ENCODE measurements at regions not wholly inside any gene's neighbourhood (a gene's known extent, or its start where the extent isn't known, plus 50 kb on each side); places are given as distances from the start of the nearest gene placed in this dataset.

DNA sequence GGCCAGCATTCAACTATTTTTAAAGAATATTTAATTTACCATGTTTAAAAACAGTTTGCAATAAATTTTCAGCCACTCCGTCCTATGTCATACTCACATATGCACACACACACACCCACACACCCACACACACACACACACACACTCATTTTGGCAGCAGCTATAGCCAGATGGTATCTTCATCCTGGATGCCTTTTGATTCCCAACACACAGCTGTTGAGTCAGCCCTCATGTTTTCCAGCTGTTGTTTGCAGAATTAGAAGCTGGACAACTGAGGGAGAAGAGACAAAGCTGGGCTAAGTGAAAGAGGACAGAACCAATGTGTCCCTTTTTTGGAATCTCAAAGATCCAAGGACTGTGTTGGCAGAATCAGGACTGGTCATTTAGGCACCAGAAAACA, 80.0 kb upstream of the EGLN3 start:
- TF ChIP-seq, protein P1, sequence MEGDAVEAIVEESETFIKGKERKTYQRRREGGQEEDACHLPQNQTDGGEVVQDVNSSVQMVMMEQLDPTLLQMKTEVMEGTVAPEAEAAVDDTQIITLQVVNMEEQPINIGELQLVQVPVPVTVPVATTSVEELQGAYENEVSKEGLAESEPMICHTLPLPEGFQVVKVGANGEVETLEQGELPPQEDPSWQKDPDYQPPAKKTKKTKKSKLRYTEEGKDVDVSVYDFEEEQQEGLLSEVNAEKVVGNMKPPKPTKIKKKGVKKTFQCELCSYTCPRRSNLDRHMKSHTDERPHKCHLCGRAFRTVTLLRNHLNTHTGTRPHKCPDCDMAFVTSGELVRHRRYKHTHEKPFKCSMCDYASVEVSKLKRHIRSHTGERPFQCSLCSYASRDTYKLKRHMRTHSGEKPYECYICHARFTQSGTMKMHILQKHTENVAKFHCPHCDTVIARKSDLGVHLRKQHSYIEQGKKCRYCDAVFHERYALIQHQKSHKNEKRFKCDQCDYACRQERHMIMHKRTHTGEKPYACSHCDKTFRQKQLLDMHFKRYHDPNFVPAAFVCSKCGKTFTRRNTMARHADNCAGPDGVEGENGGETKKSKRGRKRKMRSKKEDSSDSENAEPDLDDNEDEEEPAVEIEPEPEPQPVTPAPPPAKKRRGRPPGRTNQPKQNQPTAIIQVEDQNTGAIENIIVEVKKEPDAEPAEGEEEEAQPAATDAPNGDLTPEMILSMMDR (IDR thresholded peaks at IDR 0.05; ENCODE audit: borderline replicate concordance, extremely low read depth, insufficient read depth) = no peak
- H3K4me1 ChIP-seq (ENCODE audit: control insufficient read depth in 2 of 3, insufficient read depth in 2 of 3, low read depth in 1 of 3, low read length in 3 of 3) = no peaks in the 10 kb centered on the region
- no peak overlapping the region for H3K4me3 ChIP-seq (ENCODE audit: low read length in 3 of 3)
- no peak overlapping the region for H3K27ac ChIP-seq (ENCODE audit: low read depth in 2 of 2, low read length in 2 of 2)
- H3K9ac ChIP-seq (ENCODE audit: low read length in 3 of 3) = no peak overlapping the region
- H3K36me3 ChIP-seq (ENCODE audit: control insufficient read depth in 2 of 3, insufficient read depth in 3 of 3, low read length in 3 of 3) = no peaks in the 10 kb centered on the region
- intact Hi-C loops (cut with DNase I) = no loop called here
- no peaks in the 10 kb centered on the region for H3K9me3 ChIP-seq (ENCODE audit: control insufficient read depth in 2 of 3, insufficient read depth in 1 of 3, low read length in 3 of 3)
- no peaks in the 10 kb centered on the region for H3K27me3 ChIP-seq (ENCODE audit: control insufficient read depth, insufficient read depth, low read length)
- DNase-seq (peak in 3 of 5 donors; percentile 56 to 89 (median 58)), FAIRE-seq (no peak)

DNA sequence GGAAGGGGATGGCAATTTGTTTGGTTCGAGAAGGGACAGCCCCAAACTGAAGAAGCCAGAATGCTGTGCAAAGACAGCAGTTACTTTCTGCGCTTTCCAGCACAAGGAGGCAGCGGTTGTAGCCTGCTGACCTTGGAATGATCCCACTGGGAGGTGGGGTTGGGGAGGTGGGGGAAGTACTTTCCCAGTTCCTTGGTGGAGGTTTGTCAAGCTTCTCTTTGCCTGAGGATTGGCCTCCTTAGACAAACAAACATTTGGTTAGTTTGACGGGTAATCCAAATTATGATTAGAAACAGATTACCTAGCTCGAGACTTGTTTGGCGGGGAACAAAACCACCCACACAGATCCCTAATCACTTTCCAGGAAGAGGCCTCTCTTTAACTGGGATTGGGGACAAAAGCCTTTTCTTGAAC, 79.1 kb upstream of the EGLN3 start:
- Histone ChIP-seq H3K36me3 (ENCODE audit: control insufficient read depth in 2 of 3, insufficient read depth in 3 of 3, low read length in 3 of 3) (no peaks in the 10 kb centered on the region), H3K27ac (ENCODE audit: low read depth in 2 of 2, low read length in 2 of 2) (no peak overlapping the region), H3K9me3 (ENCODE audit: control insufficient read depth in 2 of 3, insufficient read depth in 1 of 3, low read length in 3 of 3) (no peaks in the 10 kb centered on the region), H3K4me3 (ENCODE audit: low read length in 3 of 3) (no peak overlapping the region), H3K27me3 (ENCODE audit: control insufficient read depth, insufficient read depth, low read length) (no peaks in the 10 kb centered on the region), H3K9ac (ENCODE audit: low read length in 3 of 3) (no peak overlapping the region), H3K4me1 (ENCODE audit: control insufficient read depth in 2 of 3, insufficient read depth in 2 of 3, low read depth in 1 of 3, low read length in 3 of 3) (no peaks in the 10 kb centered on the region)
- DNase-seq (peak in 3 of 5 donors; percentile 19 to 37 (median 21)), FAIRE-seq (no peak)
- intact Hi-C loops (cut with DNase I) = no loop called here
- TF ChIP-seq, protein P1 (IDR thresholded peaks at IDR 0.05; ENCODE audit: borderline replicate concordance, extremely low read depth, insufficient read depth) = no peak

DNA sequence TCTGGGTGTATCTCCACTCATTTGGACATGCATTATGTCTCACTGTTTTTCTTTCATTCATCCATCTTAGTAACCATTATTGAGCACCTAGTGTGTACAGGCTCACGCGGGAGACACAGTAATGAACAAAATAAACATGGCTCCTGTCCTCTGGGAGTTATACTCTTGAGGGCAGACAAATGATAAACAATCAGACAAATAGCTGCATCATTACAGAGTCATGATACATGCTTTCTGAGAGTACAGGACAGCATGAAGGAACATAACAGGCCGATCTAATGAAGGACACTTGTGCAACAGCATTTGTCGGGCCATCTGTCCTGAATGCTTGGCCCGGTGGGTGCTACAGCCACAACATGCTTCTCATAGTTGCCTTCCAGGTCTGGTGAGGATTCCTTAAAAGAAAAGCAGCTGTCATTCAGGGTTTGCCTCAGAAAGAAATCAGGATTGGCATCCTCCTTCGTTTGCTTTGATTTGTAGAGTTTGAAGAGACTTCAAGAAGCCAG, 77.2 kb upstream of the EGLN3 start:
- Histone ChIP-seq H3K4me1 (ENCODE audit: control insufficient read depth in 2 of 3, insufficient read depth in 2 of 3, low read depth in 1 of 3, low read length in 3 of 3) (no peaks in the 10 kb centered on the region), H3K9me3 (ENCODE audit: control insufficient read depth in 2 of 3, insufficient read depth in 1 of 3, low read length in 3 of 3) (no peaks in the 10 kb centered on the region), H3K9ac (ENCODE audit: low read length in 3 of 3) (no peak overlapping the region), H3K27me3 (ENCODE audit: control insufficient read depth, insufficient read depth, low read length) (no peaks in the 10 kb centered on the region), H3K36me3 (ENCODE audit: control insufficient read depth in 2 of 3, insufficient read depth in 3 of 3, low read length in 3 of 3) (no peaks in the 10 kb centered on the region), H3K4me3 (ENCODE audit: low read length in 3 of 3) (no peak overlapping the region), H3K27ac (ENCODE audit: low read depth in 2 of 2, low read length in 2 of 2) (no peak overlapping the region)
- TF ChIP-seq, protein P1 (IDR thresholded peaks at IDR 0.05; ENCODE audit: borderline replicate concordance, extremely low read depth, insufficient read depth) = no peak
- DNase-seq = no peak
- no peak for FAIRE-seq
- intact Hi-C loops (cut with DNase I) = no loop called here
